CD14-positive monocyte (primary cell): ENCODE measurements at regions not wholly inside any gene's neighbourhood (a gene's known extent, or its start where the extent isn't known, plus 50 kb on each side); places are given as distances from the start of the nearest gene placed in this dataset.

Experiments used
- DNase-seq, 3 donors: peaks; one replicate each; pipeline ENCODE4 v3.0.0-alpha.2; 2011 to 2022
- H2AFZ ChIP-seq: 2 replicates; pipeline ENCODE4 v1.6.0; 2012; ENCODE audit warnings: mild to moderate bottlenecking, low read depth, low read length, inconsistent platforms; ENCODE audit not compliant: insufficient read depth, poor library complexity, severe bottlenecking
- H3K27ac ChIP-seq, 2 donors: 1 replicate in 1 of 2; 2 replicates in 1 of 2; pipeline ENCODE4 v1.5.1; 2012 to 2013; ENCODE audit warnings: low read length in 2 of 2, control low read depth in 1 of 2, inconsistent platforms in 1 of 2, low read depth in 1 of 2, mild to moderate bottlenecking in 1 of 2
- H3K27me3 ChIP-seq, 2 donors: one replicate each; pipeline versions ENCODE4 v1.6.0 to v1.6.1; 2011 to 2013; ENCODE audit warnings: low read length in 2 of 2; ENCODE audit not compliant: control insufficient read depth in 2 of 2, insufficient read depth in 2 of 2
- H3K36me3 ChIP-seq, 2 donors: replicated peaks in 1 of 2; 1 replicate in 1 of 2; 2 replicates in 1 of 2; pipeline versions ENCODE4 v1.5.1 to v1.6.1; 2012 to 2013; ENCODE audit warnings: low read length in 2 of 2, control low read depth in 1 of 2, inconsistent platforms in 1 of 2, mild to moderate bottlenecking in 1 of 2; ENCODE audit not compliant: insufficient read depth in 2 of 2, control insufficient read depth in 1 of 2
- H3K4me1 ChIP-seq, 2 donors: 1 replicate in 1 of 2; 2 replicates in 1 of 2; pipeline versions ENCODE4 v1.5.1 to v1.6.1; 2012 to 2013; ENCODE audit warnings: low read length in 2 of 2, control low read depth in 1 of 2, inconsistent platforms in 1 of 2, mild to moderate bottlenecking in 1 of 2, moderate library complexity in 1 of 2; ENCODE audit not compliant: insufficient read depth in 2 of 2, control insufficient read depth in 1 of 2
- H3K4me2 ChIP-seq: replicated peaks from 2 replicates; pipeline ENCODE3; 2012; ENCODE audit warnings: low read length, moderate library complexity, mild to moderate bottlenecking; ENCODE audit not compliant: poor library complexity, severe bottlenecking; ENCODE audit errors: extremely low read depth
- H3K4me3 ChIP-seq, 3 experiments: fragments of 200-600 bp in 1 of 3; sonication (generic) in 1 of 3; replicated peaks in 1 of 3; 1 replicate in 2 of 3; 2 replicates in 1 of 3; pipeline ENCODE4 v1.5.1; 2011 to 2013; ENCODE audit warnings: low read length in 3 of 3, mild to moderate bottlenecking in 3 of 3, control low read depth in 2 of 3, low read depth in 2 of 3, inconsistent platforms in 1 of 3, moderate library complexity in 1 of 3
- H3K79me2 ChIP-seq: 2 replicates; pipeline ENCODE4 v1.6.0; 2012; ENCODE audit warnings: mild to moderate bottlenecking, control low read depth, inconsistent platforms, low read length, moderate library complexity; ENCODE audit not compliant: insufficient read depth
- H3K9ac ChIP-seq: 2 replicates; pipeline ENCODE4 v1.6.0; 2017; ENCODE audit warnings: low read length, mild to moderate bottlenecking; ENCODE audit not compliant: insufficient read depth, poor library complexity, severe bottlenecking
- H3K9me3 ChIP-seq, 2 donors: replicated peaks in 1 of 2; 1 replicate in 1 of 2; 2 replicates in 1 of 2; pipeline versions ENCODE4 v1.5.1 to v1.6.1; 2012 to 2013; ENCODE audit warnings: low read length in 2 of 2, control low read depth in 1 of 2; ENCODE audit not compliant: control insufficient read depth in 1 of 2, insufficient read depth in 1 of 2
- H4K20me1 ChIP-seq: 2 replicates; pipeline ENCODE4 v1.6.0; 2012; ENCODE audit warnings: mild to moderate bottlenecking, low read length, control low read depth, moderate library complexity; ENCODE audit not compliant: insufficient read depth
- H3K27ac Mint-ChIP-seq, 7 donors: one replicate each; pipeline ENCODE4 v1.8.0; 2020; ENCODE audit warnings: mild to moderate bottlenecking in 7 of 7, mixed read lengths in 7 of 7, moderate library complexity in 6 of 7, inconsistent platforms in 2 of 7
- H3K27me3 Mint-ChIP-seq, 3 donors: one replicate each; pipeline ENCODE4 v1.8.0; 2021 to 2022; ENCODE audit warnings: low read depth in 3 of 3, mild to moderate bottlenecking in 3 of 3, mixed read lengths in 3 of 3, moderate library complexity in 3 of 3, inconsistent platforms in 1 of 3
- H3K36me3 Mint-ChIP-seq, 2 donors: one replicate each; pipeline ENCODE4 v1.8.0; 2020; ENCODE audit warnings: mixed read lengths in 2 of 2, inconsistent platforms in 1 of 2, mild to moderate bottlenecking in 1 of 2
- H3K4me1 Mint-ChIP-seq: one replicate; pipeline ENCODE4 v1.8.0; 2020; ENCODE audit warnings: mild to moderate bottlenecking, mixed read lengths
- H3K4me3 Mint-ChIP-seq, 2 donors: one replicate each; pipeline ENCODE4 v1.8.0; 2020; ENCODE audit warnings: mild to moderate bottlenecking in 2 of 2, mixed read lengths in 2 of 2, moderate library complexity in 1 of 2
- H3K9me3 Mint-ChIP-seq, 7 donors: one replicate each; pipeline ENCODE4 v1.8.0; 2020 to 2022; ENCODE audit warnings: mixed read lengths in 7 of 7, mild to moderate bottlenecking in 6 of 7, moderate library complexity in 6 of 7, inconsistent platforms in 2 of 7
- WGBS: methylation state at CpG from one replicate; pipeline ENCODE4 v1.1.5; 2013; ENCODE audit warnings: missing lambda C conversion rate; ENCODE audit not compliant: insufficient coverage; 5-methylcytosine and 5-hydroxymethylcytosine counted together
- intact Hi-C, 2 donors: fragments of 100-400 bp; cut with micrococcal nuclease; formaldehyde crosslinking; loops; one replicate each; pipeline versions ENCODE4 v1.15.0 to v1.15.1; 2023
- TF ChIP-seq, protein P1 (sequence below): fragments of 200-600 bp; IDR thresholded peaks from one replicate; pipeline ENCODE4 v1.8.0; 2022; ENCODE audit warnings: antibody characterized with exemption, mild to moderate bottlenecking

- peaks cover 0 to 2% (median 0%) of the 10 kb centered on the region in 3 donors for H3K27me3 Mint-ChIP-seq
- Histone ChIP-seq H4K20me1 (no peaks in the 10 kb centered on the region), H3K27ac (no peak overlapping the region), H3K27me3 (no peaks in the 10 kb centered on the region), H3K4me1 (no peaks in the 10 kb centered on the region), H3K79me2 (no peaks in the 10 kb centered on the region), H3K9ac (no peak overlapping the region), H3K36me3 (no peaks in the 10 kb centered on the region), H3K4me2 (no peak overlapping the region), H3K9me3 (no peaks in the 10 kb centered on the region), H3K4me3 (no peak overlapping the region), H2AFZ (no peak overlapping the region)
- peaks cover 0 to 8% (median 1%) of the 10 kb centered on the region in 7 donors for H3K9me3 Mint-ChIP-seq
- H3K4me3 Mint-ChIP-seq = no peak overlapping the region
- intact Hi-C loops = no loop called here
- H3K4me1 Mint-ChIP-seq = no peaks in the 10 kb centered on the region
- no peaks in the 10 kb centered on the region for H3K36me3 Mint-ChIP-seq
- no peak for DNase-seq
- TF ChIP-seq, protein P1, sequence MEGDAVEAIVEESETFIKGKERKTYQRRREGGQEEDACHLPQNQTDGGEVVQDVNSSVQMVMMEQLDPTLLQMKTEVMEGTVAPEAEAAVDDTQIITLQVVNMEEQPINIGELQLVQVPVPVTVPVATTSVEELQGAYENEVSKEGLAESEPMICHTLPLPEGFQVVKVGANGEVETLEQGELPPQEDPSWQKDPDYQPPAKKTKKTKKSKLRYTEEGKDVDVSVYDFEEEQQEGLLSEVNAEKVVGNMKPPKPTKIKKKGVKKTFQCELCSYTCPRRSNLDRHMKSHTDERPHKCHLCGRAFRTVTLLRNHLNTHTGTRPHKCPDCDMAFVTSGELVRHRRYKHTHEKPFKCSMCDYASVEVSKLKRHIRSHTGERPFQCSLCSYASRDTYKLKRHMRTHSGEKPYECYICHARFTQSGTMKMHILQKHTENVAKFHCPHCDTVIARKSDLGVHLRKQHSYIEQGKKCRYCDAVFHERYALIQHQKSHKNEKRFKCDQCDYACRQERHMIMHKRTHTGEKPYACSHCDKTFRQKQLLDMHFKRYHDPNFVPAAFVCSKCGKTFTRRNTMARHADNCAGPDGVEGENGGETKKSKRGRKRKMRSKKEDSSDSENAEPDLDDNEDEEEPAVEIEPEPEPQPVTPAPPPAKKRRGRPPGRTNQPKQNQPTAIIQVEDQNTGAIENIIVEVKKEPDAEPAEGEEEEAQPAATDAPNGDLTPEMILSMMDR = no peak
- H3K27ac Mint-ChIP-seq = no peak overlapping the region
Measured at GRCh38 chr5:162242416-162242815, 174.8 kb downstream of the GABRG2 start.

DNA sequence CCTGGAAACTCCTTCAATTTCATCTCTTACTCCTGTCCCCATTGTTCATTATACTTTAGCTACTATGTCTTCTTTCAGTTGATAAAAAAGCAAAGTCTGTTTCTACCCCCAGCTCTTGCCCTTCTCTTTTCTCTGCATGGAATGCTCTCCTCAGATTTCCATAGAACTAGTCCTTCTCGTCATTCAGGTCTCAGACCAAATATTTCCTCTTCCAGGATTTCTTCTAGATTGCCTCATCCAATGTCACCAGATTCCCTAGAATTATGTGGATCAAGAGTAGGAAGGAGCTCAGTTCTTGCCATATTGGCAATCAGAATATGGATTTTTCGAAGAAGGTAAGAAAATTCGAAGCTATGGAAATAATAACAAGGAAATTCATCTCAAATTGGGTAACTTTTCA lies 176.1 kb downstream of the GABRG2 start:
- Histone ChIP-seq H3K36me3 (no peaks in the 10 kb centered on the region), H4K20me1 (no peaks in the 10 kb centered on the region), H3K79me2 (no peaks in the 10 kb centered on the region), H3K4me1 (no peaks in the 10 kb centered on the region), H3K27ac (no peak overlapping the region), H3K9me3 (no peaks in the 10 kb centered on the region), H3K9ac (no peak overlapping the region), H2AFZ (no peak overlapping the region), H3K4me2 (no peak overlapping the region), H3K27me3 (no peaks in the 10 kb centered on the region), H3K4me3 (no peak overlapping the region)
- Mint-ChIP-seq H3K4me1 (no peaks in the 10 kb centered on the region), H3K27me3 (peaks cover 0 to 4% (median 0%) of the 10 kb centered on the region in 3 donors), H3K27ac (no peak overlapping the region), H3K4me3 (no peak overlapping the region), H3K36me3 (no peaks in the 10 kb centered on the region), H3K9me3 (peaks cover 0 to 5% (median 1%) of the 10 kb centered on the region in 7 donors)
- intact Hi-C loops = no loop called here
- TF ChIP-seq, protein P1 = no peak
- WGBS = no CpG with 5 or more reads among the region's 3 CpGs
- no peak for DNase-seq
